ENCODE measurements at regions not wholly inside any gene's neighbourhood (a gene's known extent, or its start where the extent isn't known, plus 50 kb on each side); places are given as distances from the start of the nearest gene placed in this dataset.
"Not testable (repeated sequence)": the region's sequence is repeated elsewhere in the genome, so short reads cannot be mapped to it uniquely, and the experiment has no call there.

GRCh38 chr13:62377838-62378237, 962.2 kb upstream of the PCDH20 start:
- H3K36me3 ChIP-seq, result no peaks in the 10 kb centered on the region
- DNase-seq, result no peak
- H3K4me1 ChIP-seq (ENCODE audit: insufficient read depth), result no peaks in the 10 kb centered on the region
- TF ChIP-seq CTCF (IDR thresholded peaks at IDR 0.05) (no peak), EP300 (IDR thresholded peaks at IDR 0.05) (no peak), POLR2A (IDR thresholded peaks at IDR 0.05) (no peak)
- no peak overlapping the region for H3K4me3 ChIP-seq
- H3K9me3 ChIP-seq, result no peaks in the 10 kb centered on the region
- WGBS, 3 donors, result 48 to 62% (median 49%) methylated on average over 1 of the region's 1 CpG
- intact Hi-C loops (cut with DNase I), result no loop called here
- H3K27me3 ChIP-seq, result no peaks in the 10 kb centered on the region
- H3K27ac ChIP-seq, result no peak overlapping the region

GRCh38 chr13:62375653-62376052, 960.0 kb upstream of the PCDH20 start:
- no peaks in the 10 kb centered on the region for H3K4me1 ChIP-seq (ENCODE audit: insufficient read depth)
- H3K9me3 ChIP-seq, result no peaks in the 10 kb centered on the region
- WGBS, 3 donors, result 84 to 90% (median 85%) methylated on average over 2 of the region's 2 CpGs
- no peak for DNase-seq
- TF ChIP-seq EP300 (IDR thresholded peaks at IDR 0.05) (no peak), POLR2A (IDR thresholded peaks at IDR 0.05) (no peak), CTCF (IDR thresholded peaks at IDR 0.05) (no peak)
- H3K4me3 ChIP-seq, result no peak overlapping the region
- intact Hi-C loops (cut with DNase I), result no loop called here
- H3K27me3 ChIP-seq, result no peaks in the 10 kb centered on the region
- H3K36me3 ChIP-seq, result no peaks in the 10 kb centered on the region
- H3K27ac ChIP-seq, result no peak overlapping the region

GRCh38 chr13:62371737-62372136, 956.1 kb upstream of the PCDH20 start:
- intact Hi-C loops (cut with DNase I), result no loop called here
- no peak overlapping the region for H3K27ac ChIP-seq
- no peaks in the 10 kb centered on the region for H3K4me1 ChIP-seq (ENCODE audit: insufficient read depth)
- no peaks in the 10 kb centered on the region for H3K36me3 ChIP-seq
- no peaks in the 10 kb centered on the region for H3K27me3 ChIP-seq
- no peak overlapping the region for H3K4me3 ChIP-seq
- H3K9me3 ChIP-seq, result no peaks in the 10 kb centered on the region
- no peak for DNase-seq
- TF ChIP-seq POLR2A (IDR thresholded peaks at IDR 0.05), result no peak
- no peak for TF ChIP-seq CTCF (IDR thresholded peaks at IDR 0.05)
- no peak for TF ChIP-seq EP300 (IDR thresholded peaks at IDR 0.05)
- 80 to 83% (median 82%) methylated on average over 2 of the region's 2 CpGs for WGBS, 3 donors

- H3K4me1 ChIP-seq (ENCODE audit: insufficient read depth); intact Hi-C loops (cut with DNase I); H3K27me3 ChIP-seq; H3K27ac ChIP-seq; DNase-seq; H3K9me3 ChIP-seq; H3K4me3 ChIP-seq; H3K36me3 ChIP-seq: not testable (repeated sequence)
- 90 to 91% (median 91%) methylated on average over 3 of the region's 3 CpGs for WGBS, 3 donors
Measured at GRCh38 chr13:62367971-62368370, 952.3 kb upstream of the PCDH20 start.

GRCh38 chr13:62360609-62361008, 945.0 kb upstream of the PCDH20 start:
- intact Hi-C loops (cut with DNase I), result no loop called here

More at GRCh38 chr13:62360609-62361008, 945.0 kb upstream of the PCDH20 start:
- no peak for DNase-seq
- no peak overlapping the region for H3K27ac ChIP-seq
- H3K36me3 ChIP-seq, result no peaks in the 10 kb centered on the region
- no peak for TF ChIP-seq EP300 (IDR thresholded peaks at IDR 0.05)
- no peak for TF ChIP-seq CTCF (IDR thresholded peaks at IDR 0.05)
- TF ChIP-seq POLR2A (IDR thresholded peaks at IDR 0.05), result no peak
- H3K4me3 ChIP-seq, result no peak overlapping the region
- H3K27me3 ChIP-seq, result no peaks in the 10 kb centered on the region
- no peaks in the 10 kb centered on the region for H3K9me3 ChIP-seq
- no peaks in the 10 kb centered on the region for H3K4me1 ChIP-seq (ENCODE audit: insufficient read depth)

Data from ovary (tissue), 7 donors.